ENCODE measurements at regions not wholly inside any gene's neighbourhood (a gene's known extent, or its start where the extent isn't known, plus 50 kb on each side); places are given as distances from the start of the nearest gene placed in this dataset.

DNA sequence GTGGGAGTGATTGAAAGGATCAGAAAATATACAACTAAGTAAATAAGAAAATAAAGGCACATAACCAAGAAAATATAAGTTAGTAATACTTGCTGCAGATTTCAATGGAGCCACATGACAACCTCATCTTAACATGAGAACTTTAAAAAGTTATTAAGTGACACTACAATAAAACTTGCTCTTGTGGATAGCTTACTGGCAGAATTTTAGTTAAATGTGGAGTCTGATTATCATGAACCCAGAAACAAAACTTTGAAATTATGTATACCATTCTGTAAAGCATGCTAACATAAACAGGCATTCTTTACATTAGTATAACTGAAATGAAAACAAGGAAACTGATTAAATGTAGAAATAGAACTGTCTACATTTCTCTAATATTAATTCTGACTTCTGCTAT lies 220.9 kb downstream of the RFPL4B start:
- no peak for DNase-seq (ENCODE audit: low read depth, low spot score)
- in situ Hi-C loops (cut with HindIII; ENCODE audit: low sequenced_read_pairs) = no loop called here
- no peak overlapping the region for H3K4me3 ChIP-seq (ENCODE audit: low read depth, low read length)
- TF ChIP-seq, protein P1, sequence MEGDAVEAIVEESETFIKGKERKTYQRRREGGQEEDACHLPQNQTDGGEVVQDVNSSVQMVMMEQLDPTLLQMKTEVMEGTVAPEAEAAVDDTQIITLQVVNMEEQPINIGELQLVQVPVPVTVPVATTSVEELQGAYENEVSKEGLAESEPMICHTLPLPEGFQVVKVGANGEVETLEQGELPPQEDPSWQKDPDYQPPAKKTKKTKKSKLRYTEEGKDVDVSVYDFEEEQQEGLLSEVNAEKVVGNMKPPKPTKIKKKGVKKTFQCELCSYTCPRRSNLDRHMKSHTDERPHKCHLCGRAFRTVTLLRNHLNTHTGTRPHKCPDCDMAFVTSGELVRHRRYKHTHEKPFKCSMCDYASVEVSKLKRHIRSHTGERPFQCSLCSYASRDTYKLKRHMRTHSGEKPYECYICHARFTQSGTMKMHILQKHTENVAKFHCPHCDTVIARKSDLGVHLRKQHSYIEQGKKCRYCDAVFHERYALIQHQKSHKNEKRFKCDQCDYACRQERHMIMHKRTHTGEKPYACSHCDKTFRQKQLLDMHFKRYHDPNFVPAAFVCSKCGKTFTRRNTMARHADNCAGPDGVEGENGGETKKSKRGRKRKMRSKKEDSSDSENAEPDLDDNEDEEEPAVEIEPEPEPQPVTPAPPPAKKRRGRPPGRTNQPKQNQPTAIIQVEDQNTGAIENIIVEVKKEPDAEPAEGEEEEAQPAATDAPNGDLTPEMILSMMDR (IDR thresholded peaks at IDR 0.05; ENCODE audit: low read depth, low read length) = no peak

DNA sequence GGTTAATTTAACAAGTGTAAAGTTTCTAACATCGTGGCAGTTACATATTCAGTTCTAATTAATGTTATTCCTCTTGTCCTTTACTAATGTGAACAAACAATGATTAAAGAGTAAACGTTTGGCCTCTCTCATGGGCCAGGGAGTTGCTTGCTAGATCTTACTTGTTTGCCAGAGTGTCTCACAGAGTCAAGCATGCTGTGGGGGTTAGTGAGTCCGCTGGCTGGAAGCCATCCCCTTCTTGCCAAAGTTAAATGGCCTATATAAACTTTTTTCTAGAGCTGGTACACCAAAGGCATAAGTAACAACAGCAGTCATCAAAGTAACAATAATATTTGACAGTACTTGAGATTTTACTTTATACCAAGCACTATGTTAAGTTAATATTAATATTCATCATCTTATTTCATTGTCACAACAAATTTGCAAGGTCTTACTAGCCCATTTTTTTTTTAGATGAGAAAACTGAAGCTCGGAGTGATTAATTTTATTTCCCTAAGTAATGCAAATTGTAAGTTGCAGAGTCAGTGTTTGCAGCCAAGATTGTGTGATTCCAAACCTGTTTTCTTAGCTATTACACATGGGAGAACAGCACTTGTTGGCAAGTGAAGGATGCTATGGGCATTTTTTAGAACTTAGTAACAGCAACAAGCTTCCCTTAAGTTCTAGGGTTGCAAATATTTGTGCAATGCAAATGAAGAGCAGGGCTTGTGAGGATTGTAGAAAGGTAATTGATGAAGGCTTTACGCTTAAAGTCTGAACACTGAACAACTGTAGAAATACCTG lies 224.5 kb downstream of the RFPL4B start:
- DNase-seq (ENCODE audit: low read depth, low spot score) = peak; percentile 86
- TF ChIP-seq, protein P1 (IDR thresholded peaks at IDR 0.05; ENCODE audit: low read depth, low read length) = no peak
- in situ Hi-C loops (cut with HindIII; ENCODE audit: low sequenced_read_pairs) = no loop called here

DNA sequence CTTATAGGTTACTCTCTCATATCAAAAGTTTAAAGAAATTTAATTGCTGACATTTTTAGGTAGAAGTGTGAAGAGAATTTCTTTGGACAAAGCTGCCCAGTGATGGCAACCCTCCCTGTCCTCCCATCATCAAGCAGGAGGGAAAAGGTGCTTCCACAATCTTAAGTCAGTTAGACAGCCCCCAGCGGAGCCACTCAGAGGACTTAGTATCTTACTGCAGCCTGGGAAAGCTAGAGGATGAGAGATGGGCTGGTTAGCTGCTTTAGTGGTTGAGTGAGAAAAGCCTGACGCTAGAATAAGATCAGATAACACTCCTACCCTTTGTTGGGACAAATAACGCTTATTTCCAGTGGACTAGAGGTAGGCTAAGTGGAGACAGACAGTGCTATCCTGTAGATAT lies 227.1 kb downstream of the RFPL4B start:
- in situ Hi-C loops (cut with HindIII; ENCODE audit: low sequenced_read_pairs) = no loop called here
- TF ChIP-seq, protein P1 (IDR thresholded peaks at IDR 0.05; ENCODE audit: low read depth, low read length) = no peak
- no peak for DNase-seq (ENCODE audit: low read depth, low spot score)

More for the DNA sequence above, 224.5 kb downstream of the RFPL4B start:
- H3K4me3 ChIP-seq (ENCODE audit: low read depth, low read length) = no peak overlapping the region

DNA sequence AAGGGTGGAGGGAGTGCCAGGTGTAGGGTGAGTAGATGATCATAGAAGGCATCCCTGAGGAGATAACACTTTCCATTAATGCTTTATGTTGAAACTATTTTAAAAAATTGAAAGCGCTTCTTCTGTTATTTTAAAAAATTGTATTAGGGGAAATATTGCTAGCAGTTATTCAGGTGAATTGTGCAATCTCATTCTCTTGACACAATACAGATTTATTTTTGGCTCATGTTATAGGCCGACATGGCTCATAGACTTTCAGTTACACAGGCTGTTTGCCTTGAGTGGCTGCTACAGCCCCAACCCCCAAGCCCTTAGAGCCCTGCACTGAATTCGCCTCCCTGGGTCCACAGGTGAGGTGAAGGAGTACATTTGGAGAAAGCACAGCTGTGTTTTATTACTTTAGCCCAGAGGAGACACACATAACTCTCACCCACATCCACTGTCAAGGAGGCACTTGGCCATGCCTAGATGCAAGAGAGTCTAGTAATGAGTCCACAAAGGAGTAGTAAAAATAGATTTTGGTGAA lies 228.2 kb downstream of the RFPL4B start:
- no peak overlapping the region for H3K4me3 ChIP-seq (ENCODE audit: low read depth, low read length)
- TF ChIP-seq, protein P1 (IDR thresholded peaks at IDR 0.05; ENCODE audit: low read depth, low read length) = no peak
- in situ Hi-C loops (cut with HindIII; ENCODE audit: low sequenced_read_pairs) = no loop called here
- no peak for DNase-seq (ENCODE audit: low read depth, low spot score)

More for the DNA sequence above, 227.1 kb downstream of the RFPL4B start:
- H3K4me3 ChIP-seq (ENCODE audit: low read depth, low read length) = no peak overlapping the region

- TF ChIP-seq, protein P1 (IDR thresholded peaks at IDR 0.05; ENCODE audit: low read depth, low read length) = no peak
- in situ Hi-C loops (cut with HindIII; ENCODE audit: low sequenced_read_pairs) = no loop called here
- peak; percentile 62 for DNase-seq (ENCODE audit: low read depth, low spot score)
- no peak overlapping the region for H3K4me3 ChIP-seq (ENCODE audit: low read depth, low read length)
Observed at GRCh38 chr6:112576423-112576822, 229.3 kb downstream of the RFPL4B start.

- no peak overlapping the region for H3K4me3 ChIP-seq (ENCODE audit: low read depth, low read length)
- TF ChIP-seq, protein P1 (IDR thresholded peaks at IDR 0.05; ENCODE audit: low read depth, low read length) = no peak
- DNase-seq (ENCODE audit: low read depth, low spot score) = peak; percentile 34
- in situ Hi-C loops (cut with HindIII; ENCODE audit: low sequenced_read_pairs) = no loop called here
Observed at GRCh38 chr6:112579601-112580000, 232.5 kb downstream of the RFPL4B start.

Data from astrocyte of the spinal cord (primary cell).